ENCODE measurements at regions not wholly inside any gene's neighbourhood (a gene's known extent, or its start where the extent isn't known, plus 50 kb on each side); places are given as distances from the start of the nearest gene placed in this dataset.

GRCh38 chr9:17994695-17995425 is 416.0 kb downstream of the SH3GL2 start:
- TF ChIP-seq POLR2A (IDR thresholded peaks at IDR 0.05; ENCODE audit: low read depth, low read length) (no peak), CTCF (IDR thresholded peaks at IDR 0.05; ENCODE audit: extremely low read depth in 1 of 2, insufficient read depth in 1 of 2, low read depth in 1 of 2, low read length in 2 of 2) (no peak)
